ENCODE measurements at regions not wholly inside any gene's neighbourhood (a gene's known extent, or its start where the extent isn't known, plus 50 kb on each side); places are given as distances from the start of the nearest gene placed in this dataset.
"Not testable (repeated sequence)": the region's sequence is repeated elsewhere in the genome, so short reads cannot be mapped to it uniquely, and the experiment has no call there.

DNA sequence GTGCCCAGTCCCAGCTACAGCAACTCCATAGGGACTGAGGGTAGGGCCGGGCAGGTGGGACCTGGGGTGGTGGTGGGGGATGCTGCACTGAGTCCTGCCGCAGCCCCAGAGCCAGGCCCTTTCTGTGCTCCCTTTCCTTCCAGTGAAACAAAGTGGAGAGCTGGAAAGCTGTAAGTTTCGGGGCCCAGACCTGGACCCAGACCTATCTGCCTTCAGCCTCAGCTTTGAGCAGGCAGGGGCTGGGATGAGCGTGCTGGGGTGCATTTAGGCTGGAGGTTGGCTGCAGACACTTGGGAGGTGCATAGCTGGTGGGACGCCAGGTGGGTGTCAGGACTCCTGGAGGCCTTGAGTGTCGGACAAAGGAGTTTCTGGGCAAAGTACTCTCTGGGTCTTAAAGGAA lies 92.7 kb upstream of the C1orf174 start:
- no peak for DNase-seq

DNA sequence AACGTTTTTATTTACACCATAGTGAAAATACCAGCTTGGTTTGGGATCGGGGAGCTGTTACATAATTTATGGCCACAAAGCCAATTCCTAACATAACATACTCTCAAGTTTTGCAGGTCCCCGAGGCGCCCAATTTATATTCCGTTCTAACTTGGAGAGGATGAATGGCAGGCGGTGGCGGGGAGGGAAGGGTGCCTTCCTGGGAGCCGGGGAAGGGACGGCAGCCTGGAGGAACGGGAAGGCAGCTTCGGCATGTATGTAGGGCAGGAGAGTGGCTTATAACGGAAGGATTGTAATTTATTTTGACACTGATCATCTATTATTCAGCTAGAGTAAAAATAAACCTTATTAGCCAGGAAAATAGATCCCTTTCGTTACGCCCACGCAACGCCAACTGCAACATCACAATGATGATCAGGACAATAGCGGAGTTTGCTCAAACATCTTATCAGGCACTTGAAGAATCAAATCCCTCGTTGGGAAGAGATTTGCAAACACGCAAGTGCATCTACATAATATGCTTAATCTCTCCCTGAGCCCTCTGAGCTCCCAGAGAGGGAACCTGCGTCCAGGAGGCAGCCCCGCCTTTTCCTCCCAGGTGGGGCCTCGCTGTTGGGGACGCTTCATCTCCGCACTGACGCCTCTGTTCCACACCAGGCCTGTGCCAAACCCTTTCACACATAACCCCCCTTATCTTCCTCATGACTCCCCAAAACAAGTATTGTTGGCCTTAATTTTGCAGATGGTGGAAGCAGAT lies 93.7 kb upstream of the C1orf174 start:
- no peak for DNase-seq

DNA sequence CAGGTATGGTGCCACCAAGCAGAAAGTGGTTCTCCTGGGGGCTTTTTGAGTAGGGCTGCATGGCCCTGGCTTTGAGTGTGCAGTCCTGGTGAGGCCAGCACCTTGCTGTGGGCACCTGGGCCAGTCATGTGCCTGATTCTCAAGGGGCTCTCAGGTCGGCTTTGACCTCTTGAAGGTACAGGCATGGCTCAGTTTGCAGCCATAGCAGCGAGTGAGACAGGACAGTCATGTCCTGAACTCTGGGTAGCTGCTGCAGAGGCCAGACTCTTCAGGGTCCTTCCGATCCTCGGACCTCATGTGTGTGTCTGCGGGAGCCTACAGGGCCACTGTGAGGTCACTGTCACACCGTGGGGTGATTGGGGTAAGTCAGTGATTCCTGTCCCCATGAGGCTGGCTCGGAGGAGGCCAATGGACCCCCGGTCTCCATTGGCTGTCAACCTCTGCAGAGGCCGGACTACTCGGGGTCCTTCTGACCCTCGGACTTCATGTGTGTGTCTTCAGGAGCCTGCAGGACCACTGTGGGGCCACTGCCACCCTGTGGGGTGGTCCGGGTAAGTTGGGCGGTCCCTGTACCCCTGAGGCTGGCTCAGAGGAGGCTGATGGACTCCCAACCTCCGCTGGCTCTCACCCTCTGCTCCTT lies 95.2 kb upstream of the C1orf174 start:
- no peak for DNase-seq

DNA sequence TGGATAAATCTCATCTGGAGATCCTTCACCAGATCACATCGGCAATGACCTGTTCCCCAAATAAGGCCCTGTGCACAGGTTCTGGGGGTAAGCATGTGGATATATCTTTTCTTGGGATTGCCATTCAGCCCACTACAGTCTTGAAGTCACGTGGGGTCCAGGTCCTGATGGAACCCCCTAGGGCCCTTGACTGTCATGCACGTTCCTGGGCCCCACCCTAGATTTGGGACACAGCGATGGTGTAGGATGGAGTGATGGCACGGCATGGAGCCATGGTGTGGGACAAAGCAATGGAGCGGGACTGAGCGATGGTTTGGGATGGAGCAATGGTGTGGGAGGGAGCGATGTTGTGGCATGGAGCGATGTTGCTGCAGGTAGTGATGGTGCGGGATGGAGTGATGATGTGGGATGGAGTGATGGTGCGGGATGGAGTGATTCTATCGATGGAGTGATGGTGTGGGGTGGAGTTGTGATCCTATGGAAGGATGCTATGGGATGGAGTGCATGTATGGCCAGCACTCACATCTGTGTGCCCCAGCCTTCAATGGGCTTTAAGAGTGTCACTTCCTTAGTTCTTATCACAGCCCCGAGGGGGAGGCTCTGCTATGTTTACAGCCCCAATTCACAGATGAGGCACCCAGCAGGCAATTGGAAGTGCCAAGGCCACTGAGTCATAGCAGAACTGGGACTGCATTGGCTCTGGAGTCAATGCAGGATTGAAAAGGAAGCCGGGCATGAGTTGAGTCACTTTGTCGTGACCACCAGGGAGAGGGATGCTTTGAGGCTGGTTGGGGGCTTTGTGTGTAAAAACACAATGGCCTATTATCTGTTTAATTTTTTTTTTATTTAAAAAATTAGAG lies 97.0 kb upstream of the C1orf174 start:
- DNase-seq: no peak

DNA sequence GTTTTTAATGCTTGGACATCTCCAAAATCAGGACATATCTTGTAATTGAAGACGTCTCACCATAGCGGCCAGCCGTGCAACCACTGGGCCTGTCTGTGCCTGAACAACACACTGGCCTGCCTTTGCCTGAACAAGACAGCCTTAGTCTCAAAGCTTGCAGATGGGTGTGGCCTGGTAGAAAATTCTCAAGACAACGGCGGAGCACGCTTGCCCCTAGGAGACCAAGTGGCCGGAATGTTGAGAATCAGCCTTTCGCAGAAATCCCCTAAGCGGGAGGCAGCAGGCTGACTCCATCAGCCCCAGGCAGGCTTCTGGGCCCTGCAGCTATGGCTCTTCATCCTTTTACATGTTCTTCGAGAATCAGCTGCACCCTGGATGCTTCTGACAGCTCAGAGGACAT lies 98.0 kb upstream of the C1orf174 start:
- DNase-seq: no peak

DNA sequence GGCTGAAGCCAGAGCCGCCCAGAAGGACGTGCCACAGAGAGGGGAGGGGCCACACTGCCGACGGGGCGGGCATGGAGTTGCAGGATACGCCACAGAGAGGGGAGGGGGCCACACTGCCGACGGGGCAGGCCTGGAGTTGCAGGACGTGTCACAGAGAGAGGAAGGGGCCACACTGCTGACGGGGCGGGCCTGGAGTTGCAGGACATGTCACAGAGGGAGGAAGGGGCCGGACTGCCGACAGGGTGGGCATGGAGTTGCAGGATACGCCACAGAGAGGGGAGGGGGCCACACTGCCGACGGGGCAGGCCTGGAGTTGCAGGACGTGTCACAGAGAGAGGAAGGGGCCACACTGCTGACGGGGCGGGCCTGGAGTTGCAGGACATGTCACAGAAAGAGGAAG lies 99.4 kb upstream of the C1orf174 start:
- DNase-seq: not testable (repeated sequence)

DNA sequence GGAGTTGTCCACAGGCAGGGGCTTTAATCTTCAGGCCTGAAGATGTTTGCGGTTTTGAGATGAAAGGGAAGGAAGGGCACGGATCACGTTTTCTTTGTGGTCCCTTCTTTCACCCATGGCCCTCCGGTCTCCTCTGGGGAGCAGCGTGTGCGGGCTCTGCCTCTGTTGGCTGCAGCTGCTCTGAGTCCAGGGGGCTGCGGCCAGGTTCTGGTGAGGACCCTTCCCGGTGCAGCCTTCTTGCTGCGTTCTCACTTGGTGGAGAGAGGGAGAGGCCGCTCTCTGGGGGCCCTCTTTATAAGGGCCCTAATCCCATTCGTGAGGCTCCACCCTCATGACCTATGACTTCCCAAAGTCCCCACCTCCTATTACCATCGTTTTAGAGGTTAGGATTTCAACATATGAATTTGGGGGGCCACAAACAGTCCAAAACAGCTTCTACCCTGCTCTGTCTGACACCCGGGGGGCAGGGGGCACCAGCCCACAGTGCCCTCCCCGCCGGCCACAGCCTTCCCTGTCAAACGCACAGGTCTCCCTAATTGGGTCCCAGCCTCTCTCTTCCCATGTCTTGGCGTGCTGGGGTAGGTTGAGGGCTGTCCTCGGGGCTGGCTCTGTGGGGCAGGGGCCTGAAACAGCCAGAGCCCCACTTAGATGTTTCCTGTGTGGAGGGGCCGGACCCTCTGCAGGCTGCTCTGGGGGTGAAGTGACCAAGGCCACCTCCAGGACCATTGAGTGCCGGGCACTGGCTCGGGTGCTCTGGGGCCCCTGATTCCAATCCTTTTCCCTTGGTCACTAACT lies 100.1 kb upstream of the C1orf174 start:
- DNase-seq: no peak

DNA sequence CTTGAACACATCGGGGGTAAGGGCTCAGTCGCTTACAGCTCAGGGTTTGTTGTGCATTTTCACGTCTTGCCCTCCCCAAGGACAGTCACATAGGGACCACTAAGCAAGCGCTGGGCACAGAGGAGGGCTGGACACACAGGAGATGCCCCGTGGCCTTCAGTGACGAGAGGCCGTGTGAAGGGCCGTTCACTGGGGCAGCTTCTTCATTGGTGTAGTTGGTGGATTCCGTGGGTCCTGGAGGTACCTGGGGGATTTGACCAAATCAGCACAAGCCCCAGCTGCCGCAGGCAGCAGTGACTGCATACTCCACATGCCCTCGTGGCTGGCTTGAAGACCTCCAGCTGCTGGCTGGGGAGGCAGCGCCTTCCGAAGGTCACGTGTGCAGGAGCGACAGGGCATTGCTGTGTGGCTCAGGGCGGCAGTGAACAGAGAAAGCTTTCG lies 100.8 kb upstream of the C1orf174 start:
- DNase-seq: no peak

DNA sequence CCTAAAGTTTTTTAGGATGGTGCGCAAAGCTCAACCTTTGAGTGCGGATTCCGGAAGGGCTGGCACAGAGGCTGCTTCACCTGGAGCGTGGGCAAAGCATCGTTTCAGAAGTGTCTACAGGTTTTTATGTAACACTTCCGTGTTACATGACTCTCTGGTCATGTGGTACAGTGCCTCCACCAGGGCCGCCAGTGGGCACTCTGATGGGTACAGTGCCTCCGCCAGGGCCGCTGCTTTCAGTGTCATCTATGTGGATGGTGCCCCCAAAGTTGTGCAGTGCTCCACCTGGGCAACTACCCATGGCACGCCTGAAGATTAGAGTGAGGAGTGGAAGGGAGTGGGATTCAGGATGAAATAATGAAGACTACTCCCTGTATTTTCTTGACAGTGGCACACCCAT lies 101.4 kb upstream of the C1orf174 start:
- DNase-seq: no peak

DNA sequence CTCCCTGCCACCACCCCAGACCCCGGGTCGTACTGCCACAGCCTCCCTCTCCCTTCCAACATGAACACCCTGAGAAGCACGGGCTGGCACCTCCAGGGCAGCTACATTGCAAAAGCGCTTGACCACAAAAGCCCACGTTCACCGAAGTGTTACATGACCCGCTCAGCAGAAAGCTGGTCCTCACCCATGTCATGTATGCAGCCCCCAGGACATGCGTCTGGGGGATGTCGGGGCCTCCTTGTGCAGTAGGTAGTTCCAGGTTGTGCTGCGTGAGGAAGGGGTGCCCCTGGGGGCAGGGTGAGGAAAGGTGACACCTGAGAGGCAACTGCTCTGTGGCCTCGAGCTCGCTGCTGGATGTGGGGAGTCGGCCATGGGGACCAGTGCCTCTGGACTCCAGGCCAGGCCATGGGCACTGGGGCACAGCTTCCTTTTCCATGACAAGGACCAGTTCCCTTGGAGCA lies 102.0 kb upstream of the C1orf174 start:
- DNase-seq: no peak

DNA sequence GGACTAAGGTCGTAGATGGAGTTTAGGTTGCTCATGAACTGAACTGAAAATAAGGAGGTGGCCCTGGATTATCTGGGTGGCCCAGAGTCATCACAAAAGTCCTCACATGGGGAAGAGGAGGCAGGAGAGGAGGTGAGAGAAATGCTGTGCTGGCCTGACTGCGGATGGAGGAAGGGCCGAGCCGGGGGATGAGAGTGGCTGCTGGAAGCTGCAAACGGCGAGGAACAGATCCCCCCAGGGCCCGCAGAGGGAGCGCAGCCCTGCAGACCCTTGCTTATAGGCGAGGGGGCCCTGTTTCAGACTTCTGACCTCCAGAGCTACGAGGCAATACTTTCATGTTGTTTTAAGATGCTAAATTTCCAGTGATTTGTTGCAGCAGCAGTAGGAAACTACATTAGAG lies 102.7 kb upstream of the C1orf174 start:
- DNase-seq: no peak

DNA sequence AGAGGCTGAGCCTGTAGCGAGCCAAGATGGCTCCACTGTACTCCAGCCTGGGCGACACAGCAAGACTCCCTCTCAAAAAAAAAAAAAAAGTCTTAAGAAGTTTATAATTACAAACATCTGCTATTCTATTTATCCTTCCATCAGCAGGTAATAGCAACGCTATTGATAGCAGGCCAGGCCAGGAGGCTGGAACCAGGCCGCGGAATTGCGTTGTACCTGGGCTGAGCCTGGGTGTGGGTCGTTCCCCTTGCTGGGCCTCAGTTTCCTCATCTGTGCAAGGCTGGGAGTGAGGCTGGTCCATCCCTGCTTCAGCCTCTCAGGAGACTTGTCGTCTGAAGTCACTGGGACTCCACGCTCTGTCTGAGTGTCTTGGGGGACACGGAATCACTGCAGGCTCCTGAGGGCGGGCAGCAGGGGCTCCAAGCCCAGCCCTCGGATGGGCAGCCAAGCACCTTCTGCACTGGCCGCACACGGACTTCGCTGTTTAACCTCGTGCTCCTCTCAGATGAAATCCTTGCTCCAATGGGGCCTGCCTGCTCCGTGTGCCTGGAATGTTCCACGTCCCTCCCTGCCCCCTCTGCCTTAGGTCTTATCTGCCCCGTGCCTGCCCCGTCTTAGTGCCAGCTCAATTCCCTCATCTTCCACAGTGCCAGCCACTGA lies 103.9 kb upstream of the C1orf174 start:
- DNase-seq: no peak

DNA sequence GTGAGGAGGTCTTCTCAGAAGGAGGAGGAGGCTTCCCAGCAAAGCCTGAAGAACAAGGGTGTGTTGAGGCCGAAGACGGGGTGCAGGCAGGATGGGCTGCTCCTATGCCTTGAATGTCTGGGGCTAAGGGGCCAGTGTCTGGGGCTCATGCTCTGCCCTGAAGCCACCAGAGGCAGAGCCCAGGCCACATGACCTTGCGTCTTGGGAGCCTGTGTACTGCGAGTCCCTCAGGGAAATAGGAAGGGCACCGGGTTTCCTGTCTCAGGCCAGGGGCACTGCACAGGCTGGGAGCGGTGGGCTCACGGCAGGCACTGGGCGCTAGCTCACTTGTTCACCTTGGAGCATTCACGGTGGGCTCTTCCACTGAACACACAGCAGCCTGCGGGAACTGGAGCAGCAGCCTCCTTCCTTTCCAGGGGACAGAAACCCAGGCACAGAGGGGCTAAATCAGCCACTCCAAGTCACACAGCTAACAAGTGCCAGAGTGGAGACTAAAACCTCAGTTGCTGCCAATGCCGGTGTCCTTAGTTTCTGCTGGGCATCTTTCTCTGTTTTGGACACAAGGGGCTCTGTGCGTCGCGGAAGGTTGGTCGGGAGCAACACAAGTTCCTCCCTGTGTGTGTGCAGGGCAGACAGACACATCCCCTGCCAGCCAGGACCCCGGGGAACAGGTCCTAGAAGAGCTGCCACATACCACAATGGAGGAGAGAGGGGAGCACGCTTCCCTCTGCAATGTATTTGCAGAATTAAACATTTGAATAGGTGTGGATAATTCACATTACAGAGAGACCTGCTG lies 104.8 kb upstream of the C1orf174 start:
- no peak for DNase-seq

DNA sequence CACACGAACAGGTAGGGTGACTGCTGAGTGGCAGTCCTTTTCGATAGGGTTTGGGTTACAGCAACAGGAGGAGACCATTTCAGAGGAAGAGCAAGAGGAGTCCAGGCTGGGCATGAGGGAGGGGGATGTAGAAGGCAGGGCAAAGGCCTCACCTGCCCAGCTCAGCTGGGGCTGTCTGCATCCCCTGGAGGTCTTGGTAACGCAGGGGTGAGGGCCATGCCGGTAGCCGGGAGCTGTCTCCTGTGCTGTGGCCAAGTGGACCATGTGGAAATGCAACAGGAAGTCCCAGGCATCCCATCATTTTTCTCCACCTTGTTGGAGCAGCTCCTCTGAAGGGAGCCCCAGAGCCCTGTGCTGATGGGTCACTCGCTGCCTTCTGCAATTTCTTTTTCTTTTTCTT lies 105.4 kb upstream of the C1orf174 start:
- no peak for DNase-seq

DNA sequence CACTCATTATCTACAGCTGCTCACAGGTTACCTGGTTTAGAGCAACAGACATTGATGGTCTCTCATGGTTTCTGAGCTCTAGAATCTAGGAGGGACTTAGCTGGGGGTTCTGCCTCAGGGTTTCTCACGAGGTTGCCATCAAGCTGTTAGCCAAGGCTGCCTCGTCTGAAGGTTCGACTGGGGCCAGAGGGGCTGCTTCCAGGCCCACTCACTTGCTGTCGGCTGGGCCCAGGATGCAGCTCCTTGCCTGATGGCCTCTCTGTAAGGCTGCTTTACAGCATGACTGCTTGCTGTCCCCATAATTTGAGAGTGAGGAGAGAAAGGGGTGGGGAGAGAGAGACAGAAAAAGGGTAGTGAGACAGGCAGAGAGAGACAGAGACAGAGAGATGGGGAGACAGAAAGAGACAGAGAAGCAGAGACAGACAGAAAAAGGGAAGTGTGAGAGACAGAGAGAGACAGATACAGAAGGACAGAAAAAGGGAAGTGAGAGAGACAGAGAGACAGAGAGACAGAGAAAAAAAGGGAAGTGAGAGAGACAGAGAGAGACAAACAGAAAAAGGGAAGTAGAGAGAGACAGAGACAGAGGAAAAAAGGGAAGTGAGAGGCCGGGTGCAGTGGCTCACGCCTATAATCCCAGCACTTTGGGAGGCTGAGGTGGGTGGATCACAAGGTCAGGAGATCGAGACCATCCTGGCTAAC lies 106.8 kb upstream of the C1orf174 start:
- no peak for DNase-seq

DNA sequence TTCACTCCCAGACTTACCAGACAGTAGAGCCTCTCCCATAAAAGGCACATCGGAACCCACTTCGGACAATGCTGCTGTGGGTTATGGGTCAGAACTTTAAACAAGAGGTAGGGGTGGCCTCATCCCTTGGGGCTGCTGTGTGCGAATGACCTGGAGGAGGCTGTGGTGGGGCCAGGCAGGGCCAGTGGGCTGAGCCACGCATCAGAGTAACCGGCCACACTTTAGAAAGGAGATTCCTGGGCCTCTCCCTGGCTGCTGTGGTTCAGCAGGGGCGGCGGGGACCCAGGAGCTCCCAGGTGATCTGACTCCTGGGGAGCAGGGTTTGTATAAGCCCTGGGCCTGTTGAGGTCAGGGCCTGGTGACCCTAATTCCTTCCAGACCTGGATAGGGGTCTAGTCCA lies 110.2 kb upstream of the C1orf174 start:
- DNase-seq: no peak

DNA sequence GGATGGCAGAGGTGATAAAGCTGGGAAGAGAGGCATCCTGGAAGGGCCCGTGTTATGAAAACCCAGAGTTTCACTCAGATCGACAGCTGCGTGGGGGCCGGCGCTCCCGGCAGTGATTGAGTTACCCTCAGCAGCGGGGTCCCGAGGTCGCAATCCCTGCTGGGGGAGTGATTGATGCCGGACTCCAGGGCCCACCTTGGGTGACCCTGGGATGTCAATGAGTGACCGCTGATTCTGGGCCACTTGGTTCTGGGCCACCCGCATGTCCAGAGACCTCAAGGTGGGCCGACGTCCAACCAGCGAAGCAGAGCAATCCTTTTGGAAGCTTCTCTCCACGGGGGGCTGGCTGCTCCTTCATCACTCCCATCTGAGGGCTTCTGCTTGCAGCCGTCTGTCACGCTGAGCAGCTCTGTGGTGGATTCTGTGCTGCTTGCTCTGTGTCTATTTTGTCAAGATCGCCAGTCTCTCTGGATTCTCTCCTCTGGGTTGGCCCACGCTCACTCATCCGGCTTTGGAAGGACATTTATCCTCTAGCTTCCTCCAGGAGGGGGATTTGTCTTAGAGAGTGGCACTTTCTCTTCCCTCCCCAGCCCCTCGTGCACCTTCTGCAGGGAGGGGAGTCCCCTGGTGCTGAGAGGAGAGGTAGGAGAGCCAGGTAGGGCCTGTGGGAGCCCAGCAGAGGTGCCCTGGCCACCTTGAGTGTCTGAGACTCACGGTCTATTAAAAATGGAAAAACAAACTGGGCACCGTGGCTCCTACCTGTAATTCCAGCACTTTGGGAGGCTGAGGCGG lies 110.9 kb upstream of the C1orf174 start:
- no peak for DNase-seq

DNA sequence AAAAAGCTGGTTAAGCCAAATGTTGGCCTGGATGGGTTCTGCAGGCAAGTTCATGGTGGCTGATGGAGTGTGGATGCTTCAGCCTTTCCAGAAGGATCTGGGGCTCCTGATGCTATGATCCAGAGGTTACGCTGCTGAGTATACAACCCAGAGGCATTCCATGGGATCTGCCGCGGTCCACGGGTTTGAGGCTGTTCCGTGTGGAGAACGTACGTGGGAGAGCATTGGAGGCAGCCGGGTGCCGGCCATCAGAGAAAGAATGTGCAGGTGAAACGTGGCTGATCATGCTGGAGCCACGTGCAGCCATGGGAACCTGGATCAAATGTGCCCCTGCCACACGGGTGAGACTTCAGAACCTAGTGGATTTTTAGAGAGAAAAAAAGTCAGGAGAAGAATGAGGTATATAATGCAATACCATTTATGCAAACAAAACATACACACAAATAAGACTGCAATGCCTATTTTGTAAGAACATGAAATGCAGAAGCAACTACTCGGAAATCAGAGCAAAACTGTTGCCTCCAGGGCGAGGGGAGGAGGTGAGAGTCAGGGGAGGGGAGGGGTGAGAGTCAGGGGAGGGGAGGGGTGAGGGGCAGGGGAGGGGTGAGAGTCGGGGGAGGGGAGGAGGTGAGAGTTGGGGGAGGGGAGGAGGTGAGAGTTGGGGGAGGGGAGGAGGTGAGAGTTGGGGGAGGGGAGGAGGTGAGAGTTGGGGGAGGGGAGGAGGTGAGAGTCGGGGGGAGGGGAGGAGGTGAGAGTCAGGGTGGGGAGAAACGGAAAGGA lies 116.5 kb upstream of the C1orf174 start:
- no peak for DNase-seq
